ENCODE measurements at regions not wholly inside any gene's neighbourhood (a gene's known extent, or its start where the extent isn't known, plus 50 kb on each side); places are given as distances from the start of the nearest gene placed in this dataset.

DNA sequence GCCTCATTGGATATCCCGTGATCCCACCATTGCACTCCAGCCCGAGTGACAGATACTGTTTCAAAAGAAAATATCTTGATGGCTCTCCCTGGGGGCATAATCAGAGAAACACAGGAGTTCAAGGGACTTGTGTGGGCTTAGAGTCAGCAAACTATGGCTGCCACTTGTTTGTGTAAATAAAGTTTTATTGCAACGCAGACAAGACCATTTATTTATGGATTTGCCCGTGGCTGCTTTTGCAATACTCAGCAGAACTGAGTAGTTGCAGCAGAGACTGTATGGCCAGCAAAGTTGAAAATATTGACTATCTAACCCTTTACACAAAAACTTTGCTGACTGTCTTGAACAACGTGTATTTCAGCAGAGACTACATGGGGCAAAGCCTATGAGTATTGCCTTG lies 75.5 kb upstream of the GPRC5B start:
- CTCF ChIA-PET: no interaction called here
- no TSS peak for BruUV-seq (replicated peaks)
- TF ChIP-seq POLR2AphosphoS5 (IDR thresholded peaks at IDR 0.05; ENCODE audit: low read depth, low read length): no peak
- TF ChIP-seq POLR2A (IDR thresholded peaks at IDR 0.05; ENCODE audit: borderline replicate concordance, extremely low read depth, insufficient read depth, insufficient read length): no peak
- no peak for TF ChIP-seq CEBPB (IDR thresholded peaks at IDR 0.05; ENCODE audit: low read depth)
- TF ChIP-seq ZFX (IDR thresholded peaks at IDR 0.05): no peak
- TF ChIP-seq REST (IDR thresholded peaks at IDR 0.05; ENCODE audit: low read depth): no peak
- TF ChIP-seq CBX3 (IDR thresholded peaks at IDR 0.05; ENCODE audit: low read depth): no peak
- TF ChIP-seq RAD21 (IDR thresholded peaks at IDR 0.05; ENCODE audit: low read depth): no peak
- TF ChIP-seq SRF (IDR thresholded peaks at IDR 0.05; ENCODE audit: low read depth): no peak
- TF ChIP-seq ELF1 (IDR thresholded peaks at IDR 0.05; ENCODE audit: borderline replicate concordance, low read depth): no peak
- TF ChIP-seq, protein P1, sequence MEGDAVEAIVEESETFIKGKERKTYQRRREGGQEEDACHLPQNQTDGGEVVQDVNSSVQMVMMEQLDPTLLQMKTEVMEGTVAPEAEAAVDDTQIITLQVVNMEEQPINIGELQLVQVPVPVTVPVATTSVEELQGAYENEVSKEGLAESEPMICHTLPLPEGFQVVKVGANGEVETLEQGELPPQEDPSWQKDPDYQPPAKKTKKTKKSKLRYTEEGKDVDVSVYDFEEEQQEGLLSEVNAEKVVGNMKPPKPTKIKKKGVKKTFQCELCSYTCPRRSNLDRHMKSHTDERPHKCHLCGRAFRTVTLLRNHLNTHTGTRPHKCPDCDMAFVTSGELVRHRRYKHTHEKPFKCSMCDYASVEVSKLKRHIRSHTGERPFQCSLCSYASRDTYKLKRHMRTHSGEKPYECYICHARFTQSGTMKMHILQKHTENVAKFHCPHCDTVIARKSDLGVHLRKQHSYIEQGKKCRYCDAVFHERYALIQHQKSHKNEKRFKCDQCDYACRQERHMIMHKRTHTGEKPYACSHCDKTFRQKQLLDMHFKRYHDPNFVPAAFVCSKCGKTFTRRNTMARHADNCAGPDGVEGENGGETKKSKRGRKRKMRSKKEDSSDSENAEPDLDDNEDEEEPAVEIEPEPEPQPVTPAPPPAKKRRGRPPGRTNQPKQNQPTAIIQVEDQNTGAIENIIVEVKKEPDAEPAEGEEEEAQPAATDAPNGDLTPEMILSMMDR (IDR thresholded peaks at IDR 0.05 in 2 of 3, conservative IDR thresholded peaks at IDR 0.05 in 1 of 3; ENCODE audit: borderline replicate concordance in 1 of 3, insufficient read depth in 1 of 3, low read depth in 2 of 3, low read length in 2 of 3): no peak
- no peak for TF ChIP-seq ATF3 (IDR thresholded peaks at IDR 0.05)
- TF ChIP-seq JUND (IDR thresholded peaks at IDR 0.05): no peak
- TF ChIP-seq EZH2phosphoT487 (IDR thresholded peaks at IDR 0.05; ENCODE audit: borderline replicate concordance): no peak
- no peak for TF ChIP-seq SP1 (IDR thresholded peaks at IDR 0.05; ENCODE audit: low read depth)
- TF ChIP-seq ZNF274 (IDR thresholded peaks at IDR 0.05; ENCODE audit: low read depth, low read length): no peak

More for the DNA sequence above, 75.5 kb upstream of the GPRC5B start:
- Histone ChIP-seq H3K4me3 (replicated peaks in 1 of 2; ENCODE audit: low read depth in 1 of 2, low read length in 2 of 2) (no peak overlapping the region), H3K27ac (ENCODE audit: low read depth, low read length) (no peak overlapping the region), H3K4me1 (ENCODE audit: control insufficient read depth in 1 of 2, insufficient read depth in 2 of 2, low read length in 2 of 2) (no peaks in the 10 kb centered on the region), H3K9me3 (ENCODE audit: control insufficient read depth in 1 of 2, insufficient read depth in 1 of 2, low read depth in 1 of 2, low read length in 2 of 2) (no peaks in the 10 kb centered on the region), H3K9ac (ENCODE audit: low read length) (no peak overlapping the region), H3K4me2 (ENCODE audit: low read length) (no peak overlapping the region), H2AFZ (ENCODE audit: low read depth, low read length, poor library complexity, severe bottlenecking) (no peak overlapping the region), H4K20me1 (ENCODE audit: insufficient read depth) (no peaks in the 10 kb centered on the region), H3K9me2 (ENCODE audit: insufficient read depth) (no peaks in the 10 kb centered on the region), H3K27me3 (ENCODE audit: insufficient read depth, low read length) (peaks cover 29% of the 10 kb centered on the region), H3K79me2 (ENCODE audit: insufficient read depth, low read length) (no peaks in the 10 kb centered on the region), H3K36me3 (ENCODE audit: control insufficient read depth in 1 of 2, insufficient read depth in 2 of 2, low read length in 2 of 2) (no peaks in the 10 kb centered on the region)
- POLR2A ChIA-PET: no interaction called here
- intact Hi-C loops (cut with micrococcal nuclease): no loop called here
- ATAC-seq: no peak
- RAD21 ChIA-PET (ENCODE audit: low non-redundant PET in 1 of 2, low total read pairs in 2 of 2, uncharacterized antibody in 2 of 2, unreplicated experiment in 2 of 2): no interaction called here
- no peak for DNase-seq (ENCODE audit: low read depth, low spot score)

Data from HCT116 (cell line).